Hippocampal formation (tissue), 2 donors: ENCODE measurements at regions not wholly inside any gene's neighbourhood (a gene's known extent, or its start where the extent isn't known, plus 50 kb on each side); places are given as distances from the start of the nearest gene placed in this dataset.
"Not testable (repeated sequence)": the region's sequence is repeated elsewhere in the genome, so short reads cannot be mapped to it uniquely, and the experiment has no call there.

Experiments used
- DNase-seq, 2 donors: peaks; one replicate each; lab custom pipeline; 2025; lab: John Stamatoyannopoulos, UW

DNA sequence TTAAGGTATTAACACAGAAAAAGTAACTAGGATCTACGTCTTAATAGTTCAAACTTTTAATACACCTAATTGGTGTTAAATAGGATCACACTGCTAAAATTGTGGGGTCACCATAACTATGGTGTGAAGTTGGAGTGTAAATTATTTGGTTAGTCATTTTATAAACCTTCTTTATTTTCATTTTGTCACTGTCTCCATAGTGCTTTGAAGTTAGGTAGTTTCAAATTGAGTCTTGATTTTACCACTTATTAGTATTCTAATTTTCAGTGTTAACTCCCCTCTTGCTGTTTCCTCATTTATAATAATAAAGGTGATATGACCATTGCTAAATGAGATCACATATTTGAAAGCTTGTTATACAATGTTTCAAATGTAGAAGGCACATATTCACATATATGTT lies 738.1 kb upstream of the CHRM3 start:
- no peak for DNase-seq

DNA sequence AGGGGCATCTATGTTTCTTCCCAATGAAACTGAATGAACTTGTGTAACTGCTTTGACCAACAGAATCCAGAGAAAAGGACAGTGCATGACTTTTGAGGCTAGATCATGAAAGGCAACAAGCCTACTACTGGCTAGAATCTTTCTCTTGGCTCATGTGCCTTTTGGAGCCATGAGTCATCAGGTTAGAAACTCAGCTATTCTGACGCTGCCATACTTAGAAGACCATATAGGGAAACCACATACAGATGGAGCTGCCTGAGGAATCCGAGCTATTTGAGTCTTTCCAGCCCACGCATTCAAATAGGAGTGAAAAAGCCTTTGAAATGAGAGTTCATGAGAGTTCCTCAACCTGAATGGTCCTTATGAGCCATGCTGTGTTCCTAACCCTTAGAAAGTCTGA lies 738.5 kb upstream of the CHRM3 start:
- no peak for DNase-seq

DNA sequence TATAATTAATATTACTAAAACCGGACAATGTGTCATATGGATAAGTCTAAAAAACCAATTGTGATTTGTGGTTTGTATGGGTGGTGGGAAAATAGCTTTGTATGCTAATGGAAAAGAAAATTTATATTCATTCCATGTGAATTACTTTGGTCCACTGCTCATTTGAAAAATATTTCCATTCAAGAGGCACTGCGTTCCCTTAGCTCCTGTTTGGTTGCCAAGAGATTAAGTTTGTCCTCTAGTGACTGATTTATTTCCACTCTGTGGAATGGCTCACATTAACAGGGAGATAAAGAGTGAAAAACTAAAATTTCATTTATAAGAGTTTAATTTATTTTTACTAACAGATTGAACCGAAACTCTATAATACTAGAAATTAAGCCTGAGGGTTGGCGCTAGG lies 744.1 kb upstream of the CHRM3 start:
- no peak for DNase-seq

DNA sequence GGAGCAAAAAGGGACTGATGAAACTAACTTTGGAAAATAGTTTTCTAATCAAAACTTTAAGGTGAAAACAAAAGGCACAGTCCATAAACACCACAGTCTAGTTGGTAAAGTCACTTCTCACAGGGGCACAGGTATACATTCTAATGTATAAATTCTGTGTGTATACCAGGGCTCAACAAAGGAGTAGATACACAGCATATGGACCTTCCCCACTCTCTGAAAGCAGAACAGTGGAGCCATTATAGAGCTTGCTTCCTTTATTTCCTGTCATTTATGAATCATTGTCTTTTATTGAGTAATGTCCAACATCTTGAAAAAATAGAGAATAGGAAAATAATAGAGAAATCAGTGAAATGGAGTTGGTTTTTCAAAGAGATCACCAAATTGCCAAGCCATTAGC lies 746.5 kb upstream of the CHRM3 start:
- no peak for DNase-seq

DNA sequence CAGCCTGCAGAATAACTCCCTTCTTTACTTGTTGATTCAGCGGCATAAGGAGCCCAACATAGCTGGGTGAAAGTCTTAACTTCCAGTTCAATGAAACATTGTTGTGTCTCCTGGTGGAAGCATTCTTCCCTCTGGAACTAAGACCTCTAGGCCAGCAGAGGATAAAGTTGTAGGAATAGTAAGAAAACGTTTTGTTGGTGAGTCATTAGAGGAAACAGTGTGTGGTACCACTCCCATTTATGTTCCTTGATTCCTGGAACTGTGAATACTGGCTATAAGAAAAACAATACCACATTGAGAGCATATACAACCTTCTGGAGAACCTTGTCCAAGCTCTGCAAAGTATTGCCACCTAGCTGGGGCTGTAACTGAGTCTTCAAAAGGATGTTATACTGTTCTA lies 737.4 kb upstream of the ZP4 start:
- no peak for DNase-seq

DNA sequence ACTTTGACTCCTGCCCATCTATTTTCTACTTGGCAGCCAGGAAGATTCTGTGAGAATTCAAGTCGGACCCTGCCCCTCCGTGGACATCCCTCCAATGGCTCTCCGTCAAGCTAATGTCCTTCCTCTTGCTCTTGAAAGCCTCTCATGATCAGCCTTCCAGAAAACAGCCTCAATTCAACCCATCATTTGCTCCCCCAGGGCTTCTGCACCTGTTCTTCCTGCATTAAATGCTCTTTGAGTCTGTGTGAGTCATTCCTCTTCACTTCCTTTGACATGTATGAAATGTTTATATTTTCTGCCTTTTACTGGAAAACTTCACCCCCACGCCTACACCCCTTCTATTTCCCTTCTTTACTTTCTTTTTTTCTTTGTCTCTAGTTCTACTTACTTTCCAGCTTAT lies 734.1 kb upstream of the ZP4 start:
- no peak for DNase-seq

DNA sequence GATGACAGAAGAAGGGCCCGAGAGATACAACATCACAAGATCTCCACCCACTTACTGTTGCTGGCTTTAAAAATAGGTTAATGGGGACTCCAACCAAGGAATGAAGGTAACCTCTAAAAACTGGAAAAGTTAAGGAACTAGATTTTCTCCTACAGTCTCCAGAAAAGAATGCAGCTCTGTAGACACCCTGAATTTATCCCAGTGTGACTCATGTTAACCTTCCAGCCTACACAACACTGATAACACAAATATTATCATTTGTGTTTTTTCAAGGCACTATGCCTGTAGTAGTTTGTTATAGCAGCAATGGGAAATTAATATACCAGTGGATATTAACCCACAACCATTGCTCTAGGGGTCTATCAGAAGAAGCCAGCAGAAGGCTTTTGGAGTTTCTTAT lies 730.7 kb upstream of the ZP4 start:
- no peak for DNase-seq

DNA sequence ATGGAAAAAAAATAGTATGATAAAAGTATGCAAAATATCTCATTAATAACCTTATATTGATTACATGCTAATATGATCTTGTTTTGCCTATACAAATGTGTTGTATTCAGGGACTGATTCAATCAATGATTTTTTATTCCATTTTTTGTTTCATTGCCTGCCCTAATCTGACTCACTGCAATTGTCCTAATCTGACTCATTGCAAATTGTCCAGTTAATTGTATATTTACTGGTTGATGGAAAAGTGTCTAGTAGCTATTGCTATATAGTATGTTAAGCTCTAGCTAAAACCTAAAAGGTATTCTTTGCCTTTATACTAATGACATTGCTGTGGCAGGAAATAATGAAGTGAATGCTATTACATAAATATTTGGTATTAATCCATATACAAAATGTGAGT lies 728.9 kb upstream of the ZP4 start:
- DNase-seq: no peak

DNA sequence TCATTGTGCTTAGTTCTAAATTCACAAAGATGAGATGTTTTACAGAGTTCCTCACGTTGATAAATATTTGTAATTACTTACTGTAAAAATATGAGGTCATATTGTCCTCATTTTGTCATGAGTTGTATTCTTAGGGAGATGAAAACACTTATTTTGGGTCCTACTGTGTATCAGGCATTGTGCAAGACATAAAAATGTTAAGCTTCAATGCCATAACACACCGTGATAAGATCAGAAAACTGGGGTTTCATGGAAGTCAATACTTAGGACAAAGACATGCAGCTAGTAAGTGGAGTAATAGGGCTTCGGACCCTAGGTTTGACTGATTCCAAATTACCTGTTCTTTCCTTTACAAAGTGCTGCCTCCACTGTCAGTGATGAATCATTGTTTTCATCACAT lies 720.7 kb upstream of the ZP4 start:
- DNase-seq: no peak

DNA sequence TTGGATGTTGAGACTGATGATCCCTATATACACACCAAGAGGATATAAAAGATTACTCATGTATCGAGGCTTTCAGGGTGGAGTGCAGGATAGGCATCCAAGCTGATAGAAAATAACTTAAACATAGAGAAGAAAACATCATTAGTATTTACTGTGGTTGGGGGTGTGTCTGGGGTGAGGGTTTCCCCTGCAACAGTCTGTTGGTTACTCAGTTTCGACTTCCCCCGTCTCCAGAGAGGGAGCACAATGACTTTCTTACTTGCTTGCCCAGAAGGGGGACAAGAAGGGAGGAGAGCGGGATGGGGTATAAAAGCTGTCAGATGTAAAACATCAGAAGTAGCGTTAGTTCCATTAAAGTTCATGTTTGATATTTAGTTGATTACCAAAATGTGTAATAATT lies 717.4 kb upstream of the ZP4 start:
- DNase-seq: no peak

DNA sequence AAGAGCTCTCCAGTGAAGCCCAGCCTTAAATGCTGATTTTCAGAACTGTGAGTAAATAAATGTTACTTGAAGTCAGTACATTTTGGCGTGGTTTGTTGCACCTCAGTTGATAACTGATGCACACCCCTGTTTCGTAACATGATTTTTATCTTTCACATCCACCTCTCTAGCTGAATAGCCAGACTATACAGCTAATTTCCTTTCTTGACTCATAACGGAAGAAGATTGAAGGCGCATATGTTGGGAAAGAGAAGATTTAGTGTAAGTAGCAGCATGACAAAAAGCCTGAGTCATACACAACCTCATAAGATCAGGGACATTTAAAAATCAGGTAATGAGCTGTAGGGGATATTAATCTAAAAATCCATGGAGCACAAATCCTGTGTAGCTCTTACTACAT lies 716.2 kb upstream of the ZP4 start:
- DNase-seq: no peak

DNA sequence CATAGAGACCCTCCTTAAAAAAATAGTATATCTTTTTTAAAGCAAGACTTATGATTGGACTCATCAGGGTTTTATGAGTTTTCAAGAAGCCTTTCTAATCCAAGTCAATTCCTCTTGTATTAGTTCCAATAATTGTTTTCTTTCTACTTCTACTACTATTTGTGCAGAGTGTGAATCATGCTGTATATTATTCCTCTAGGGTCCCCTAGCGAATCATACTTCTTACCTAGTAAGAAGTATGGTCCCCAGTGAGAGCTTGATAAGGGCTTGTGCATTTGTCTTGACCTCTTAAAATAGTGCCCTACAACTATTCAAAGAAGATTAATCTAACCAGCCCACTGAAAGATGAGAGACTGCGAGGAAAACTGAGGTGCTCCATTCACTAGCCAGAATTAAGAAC lies 715.7 kb upstream of the ZP4 start:
- DNase-seq: no peak

DNA sequence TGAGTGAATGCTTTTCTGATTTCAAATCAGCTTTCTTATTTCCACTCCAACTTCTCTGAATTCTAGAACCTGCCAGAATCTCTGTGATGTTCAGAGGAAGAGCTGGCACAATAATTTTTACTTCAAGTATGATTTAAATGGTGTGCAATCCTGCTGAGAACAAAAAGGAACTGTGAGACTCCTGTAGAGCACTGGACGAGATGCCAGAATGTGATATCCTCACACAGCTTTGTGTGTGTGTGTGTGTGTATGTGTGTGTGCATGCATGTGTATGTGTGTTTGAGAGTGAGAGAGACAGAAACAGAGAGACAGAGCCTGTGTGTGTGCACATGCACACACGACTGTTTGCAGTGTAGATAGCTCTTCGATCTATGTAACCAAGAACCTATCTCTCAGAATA lies 713.6 kb upstream of the ZP4 start:
- no peak for DNase-seq

DNA sequence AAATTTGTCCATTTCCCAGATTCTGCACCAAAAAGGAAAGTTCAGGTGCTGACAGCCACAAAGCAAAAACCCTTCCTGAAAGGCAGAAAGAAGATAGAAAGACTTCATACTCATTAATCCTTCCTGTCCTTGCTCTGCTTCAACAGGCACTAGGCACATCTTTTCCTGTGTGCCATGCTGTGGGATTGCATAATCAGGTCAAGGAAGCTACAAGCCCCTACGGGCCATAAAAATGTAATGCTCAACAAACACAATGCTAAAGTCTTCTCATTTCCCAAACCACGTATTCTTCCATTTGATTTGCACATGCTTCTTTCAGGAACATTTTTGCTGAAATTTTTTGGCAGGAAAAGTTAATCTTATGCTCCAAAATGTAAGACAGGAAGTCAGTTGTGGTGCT lies 710.9 kb upstream of the ZP4 start:
- DNase-seq: not testable (repeated sequence)

DNA sequence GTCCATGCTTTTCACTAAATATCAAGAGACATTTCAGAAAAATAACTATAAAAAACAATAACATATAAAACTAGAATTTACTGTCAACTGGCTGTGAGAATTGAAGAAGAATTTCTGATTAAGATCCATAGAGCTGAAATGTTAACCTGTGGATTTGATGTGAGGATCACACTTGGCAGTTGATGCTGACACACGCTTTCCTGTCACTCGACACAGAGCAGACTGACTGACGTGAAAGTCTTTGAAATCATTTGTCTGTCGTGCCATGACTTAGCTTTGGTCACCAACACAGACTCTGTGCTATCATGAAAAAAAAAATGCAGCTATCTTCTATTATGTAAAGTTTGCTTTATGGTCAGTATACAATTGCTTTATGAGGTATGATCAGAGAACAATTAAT lies 706.0 kb upstream of the ZP4 start:
- DNase-seq: no peak

DNA sequence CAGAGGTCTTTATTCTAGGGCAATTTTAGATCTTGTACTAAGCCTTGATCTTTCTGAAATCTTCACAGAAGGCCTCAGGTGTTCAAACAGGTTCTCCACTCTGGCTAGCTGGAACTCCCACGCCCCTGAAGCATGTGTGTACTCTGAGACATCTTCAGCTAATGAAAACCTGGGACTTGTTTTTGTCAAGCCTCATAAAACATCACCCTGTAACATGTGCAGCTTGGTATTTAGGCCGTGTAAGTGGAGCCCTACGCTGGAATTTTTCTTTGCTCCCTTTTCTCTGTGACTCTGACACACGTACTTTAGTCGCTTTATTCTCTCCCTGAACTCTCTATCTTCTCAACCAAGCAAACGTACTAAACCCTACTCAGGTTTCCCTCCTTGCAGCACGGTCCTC lies 701.9 kb upstream of the ZP4 start:
- DNase-seq: no peak

DNA sequence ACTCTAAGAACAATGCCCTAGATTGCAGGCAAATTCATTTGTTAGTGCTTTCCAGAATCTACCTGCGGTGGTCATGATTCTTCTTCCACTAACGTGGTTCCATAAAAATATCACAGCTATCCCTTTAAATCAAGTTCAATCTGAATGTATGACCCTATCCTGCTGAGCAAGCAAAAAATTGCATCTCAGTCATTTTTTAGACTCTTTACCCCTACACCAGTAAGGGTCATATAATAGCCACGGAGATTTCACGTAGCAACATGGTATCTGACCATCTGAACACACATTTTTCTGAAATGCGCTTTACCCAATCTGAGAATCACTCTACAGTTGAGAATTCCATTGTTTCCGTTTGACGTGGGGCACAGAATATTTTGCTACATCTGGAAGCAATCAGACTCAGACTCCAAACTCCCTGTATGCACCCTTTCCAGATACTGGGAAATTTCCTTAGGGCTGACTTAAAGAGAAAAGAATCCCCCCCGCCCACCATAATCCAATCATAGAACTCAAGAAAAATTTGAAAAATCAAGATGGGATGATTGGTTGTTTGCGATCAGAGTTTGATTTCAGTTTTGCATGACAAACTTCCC lies 699.2 kb upstream of the ZP4 start:
- no peak for DNase-seq

DNA sequence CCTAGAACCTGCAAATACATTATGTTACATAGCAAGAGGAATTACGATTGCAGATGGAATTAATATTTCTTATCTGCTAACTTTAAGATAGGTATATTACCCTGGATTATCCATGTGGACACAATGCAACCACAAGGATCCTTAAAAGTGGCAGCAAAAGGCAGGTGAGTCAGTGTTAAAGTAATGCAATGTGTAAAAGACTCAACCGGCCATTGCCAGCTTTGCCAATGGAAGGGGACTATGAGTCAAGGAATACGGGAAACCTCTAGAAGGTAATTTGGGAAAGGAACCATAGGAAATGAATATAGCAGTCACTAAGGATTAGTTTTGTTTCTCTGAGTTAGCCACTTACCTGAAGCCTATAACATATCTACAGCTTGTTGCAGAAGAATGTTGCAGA lies 692.1 kb upstream of the ZP4 start:
- DNase-seq: no peak

DNA sequence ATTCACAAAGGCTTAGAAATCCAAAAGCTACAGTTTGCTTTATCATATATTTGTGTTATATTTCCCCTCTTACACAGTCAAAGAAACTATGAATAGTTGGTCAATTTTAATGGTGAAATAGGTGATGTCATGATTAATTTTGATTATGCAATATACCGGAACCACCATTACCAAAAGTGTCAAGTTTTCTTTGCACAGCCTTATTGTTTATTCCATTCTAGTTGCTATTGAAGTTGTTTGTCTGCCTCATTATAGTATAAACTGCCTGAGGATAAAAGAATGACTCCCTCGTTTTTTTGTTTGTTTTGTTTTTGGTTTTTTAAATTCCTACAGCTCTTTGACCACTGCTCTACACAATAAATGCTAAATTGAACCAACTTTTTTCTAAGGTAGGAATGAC lies 690.6 kb upstream of the ZP4 start:
- no peak for DNase-seq

DNA sequence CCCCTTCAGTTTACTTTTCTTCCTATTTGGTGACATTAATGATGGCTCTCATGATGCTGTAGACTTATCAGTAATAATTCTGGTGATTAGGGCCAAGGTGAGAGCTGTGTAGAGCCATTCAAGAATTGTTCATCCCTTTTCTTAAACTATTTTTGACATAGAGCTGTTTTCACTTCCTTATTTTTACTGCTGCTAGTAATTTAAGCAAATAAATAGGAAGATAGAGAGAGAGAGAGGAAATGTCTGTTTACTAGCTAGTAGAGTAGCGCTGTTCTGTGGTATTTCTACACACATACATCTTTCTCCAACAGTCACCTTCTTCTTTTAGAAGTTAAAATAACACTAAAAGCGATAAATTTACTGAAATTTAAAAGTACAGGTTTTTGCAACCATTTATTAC lies 678.0 kb upstream of the ZP4 start:
- DNase-seq: no peak

DNA sequence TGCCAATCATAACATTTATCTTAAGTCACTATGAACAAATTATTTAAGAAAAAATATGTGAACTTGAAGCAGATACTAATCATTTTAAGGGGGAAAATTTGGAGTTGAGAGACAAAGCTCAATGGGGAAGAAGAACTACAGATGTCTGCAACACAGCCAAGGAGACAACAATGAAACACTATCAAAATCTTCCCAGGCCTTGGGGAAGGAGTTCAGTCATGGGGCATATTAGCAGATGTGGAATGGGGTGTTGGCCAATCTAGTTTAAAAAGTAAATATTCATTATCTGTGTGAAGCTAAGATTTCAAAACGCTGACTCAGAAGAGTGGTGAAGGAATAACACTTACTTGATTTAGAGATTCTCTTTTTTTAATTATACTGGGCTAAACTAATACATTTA lies 671.6 kb upstream of the ZP4 start:
- no peak for DNase-seq

DNA sequence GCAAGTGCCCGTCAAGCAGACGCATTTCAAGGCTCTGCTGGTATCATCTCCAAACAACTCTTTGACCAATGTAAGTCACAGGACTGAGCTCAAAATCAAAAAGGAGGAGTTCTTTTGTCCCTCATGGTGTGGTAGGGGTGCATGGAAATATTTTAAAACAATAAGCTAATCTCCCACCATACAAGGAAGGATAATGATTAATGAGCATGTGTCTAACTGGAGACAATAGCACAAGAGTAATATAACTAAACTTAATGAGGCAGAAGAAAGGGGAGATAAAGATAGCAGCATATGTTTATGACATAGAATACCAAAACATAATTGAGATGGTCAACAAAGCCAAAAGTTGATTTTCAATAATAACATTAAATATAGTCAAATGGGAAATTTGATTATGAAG lies 668.0 kb upstream of the ZP4 start:
- DNase-seq: no peak

DNA sequence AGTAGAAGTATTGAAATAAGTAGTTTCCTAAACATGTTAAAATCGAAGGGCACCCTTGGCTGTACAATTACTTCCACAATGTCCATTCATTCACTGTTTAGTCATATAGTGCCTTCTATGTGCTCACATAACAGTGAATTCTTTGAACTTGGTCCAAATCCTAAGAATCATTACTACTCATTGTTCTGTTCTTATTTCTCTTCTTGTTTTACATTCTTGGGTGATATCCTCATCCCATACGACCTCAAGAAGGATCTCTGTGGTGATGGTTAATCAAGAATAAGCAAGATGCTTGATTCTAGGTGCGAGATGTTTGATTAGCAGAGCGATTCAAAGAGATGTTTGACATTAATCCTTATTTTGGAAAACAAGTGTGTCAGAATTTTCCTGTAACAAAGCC lies 667.4 kb upstream of the ZP4 start:
- no peak for DNase-seq

DNA sequence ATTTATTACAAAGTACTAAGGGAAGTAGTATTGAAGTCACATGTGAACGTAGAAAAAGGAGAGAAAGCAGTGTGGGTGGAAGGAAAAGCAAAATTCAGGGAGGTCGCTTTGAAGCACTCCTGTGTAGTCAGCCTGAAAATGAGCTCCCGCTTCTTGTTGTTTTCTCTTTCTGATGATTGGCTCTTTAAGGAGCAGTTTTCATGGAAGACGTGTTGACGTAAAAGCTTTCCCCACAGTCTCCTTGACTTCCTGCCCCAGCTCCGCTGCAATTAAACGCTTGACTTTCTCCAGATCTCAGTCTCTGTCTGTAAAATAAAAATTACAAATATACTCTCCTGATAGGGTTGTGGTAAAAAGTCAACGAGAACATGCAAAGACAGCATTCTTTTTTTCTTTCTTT lies 661.5 kb upstream of the ZP4 start:
- no peak for DNase-seq

DNA sequence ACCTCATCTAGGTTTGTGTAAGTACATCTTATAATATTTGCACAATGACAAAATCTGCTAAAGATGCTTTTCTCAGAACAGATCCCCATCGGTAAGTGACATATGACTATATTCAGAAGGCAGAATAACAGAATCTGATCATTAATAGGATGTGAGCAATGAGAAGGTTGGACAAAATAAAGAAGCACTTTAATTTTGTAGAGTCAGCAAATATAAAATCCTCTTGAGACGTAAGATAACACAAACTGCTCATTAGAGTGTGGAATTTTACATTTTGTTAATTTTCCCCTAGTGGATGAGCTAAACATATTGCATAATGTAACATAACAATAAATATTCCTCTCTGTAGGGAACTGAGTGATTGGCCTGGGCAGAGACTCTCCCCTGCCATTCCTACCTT lies 658.4 kb upstream of the ZP4 start:
- no peak for DNase-seq
